ENCODE measurements at regions not wholly inside any gene's neighbourhood (a gene's known extent, or its start where the extent isn't known, plus 50 kb on each side); places are given as distances from the start of the nearest gene placed in this dataset.
"Not testable (repeated sequence)": the region's sequence is repeated elsewhere in the genome, so short reads cannot be mapped to it uniquely, and the experiment has no call there.

DNA sequence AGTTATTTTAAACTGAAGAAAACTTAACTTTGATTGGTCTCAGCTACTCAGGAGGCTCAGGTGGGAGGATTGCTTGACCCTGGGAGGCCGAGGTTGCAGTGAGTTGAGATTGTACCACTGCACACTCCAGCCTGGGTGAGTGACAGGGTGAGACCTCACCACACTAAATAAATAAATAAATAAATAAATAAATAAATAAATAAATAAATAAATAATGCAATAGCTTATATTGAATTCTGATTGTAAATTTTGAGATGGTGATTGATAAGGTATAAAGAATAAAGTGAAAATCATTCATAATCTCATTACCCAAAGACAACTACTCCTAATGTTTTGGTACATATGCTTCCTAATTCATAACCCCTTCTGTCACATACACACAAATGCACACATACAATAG, 58.1 kb downstream of the TUBA3C start:
- WGBS, result 66% methylated on average over 1 of the region's 1 CpG
- no peak for ATAC-seq
- intact Hi-C loops (cut with DNase I), result no loop called here

DNA sequence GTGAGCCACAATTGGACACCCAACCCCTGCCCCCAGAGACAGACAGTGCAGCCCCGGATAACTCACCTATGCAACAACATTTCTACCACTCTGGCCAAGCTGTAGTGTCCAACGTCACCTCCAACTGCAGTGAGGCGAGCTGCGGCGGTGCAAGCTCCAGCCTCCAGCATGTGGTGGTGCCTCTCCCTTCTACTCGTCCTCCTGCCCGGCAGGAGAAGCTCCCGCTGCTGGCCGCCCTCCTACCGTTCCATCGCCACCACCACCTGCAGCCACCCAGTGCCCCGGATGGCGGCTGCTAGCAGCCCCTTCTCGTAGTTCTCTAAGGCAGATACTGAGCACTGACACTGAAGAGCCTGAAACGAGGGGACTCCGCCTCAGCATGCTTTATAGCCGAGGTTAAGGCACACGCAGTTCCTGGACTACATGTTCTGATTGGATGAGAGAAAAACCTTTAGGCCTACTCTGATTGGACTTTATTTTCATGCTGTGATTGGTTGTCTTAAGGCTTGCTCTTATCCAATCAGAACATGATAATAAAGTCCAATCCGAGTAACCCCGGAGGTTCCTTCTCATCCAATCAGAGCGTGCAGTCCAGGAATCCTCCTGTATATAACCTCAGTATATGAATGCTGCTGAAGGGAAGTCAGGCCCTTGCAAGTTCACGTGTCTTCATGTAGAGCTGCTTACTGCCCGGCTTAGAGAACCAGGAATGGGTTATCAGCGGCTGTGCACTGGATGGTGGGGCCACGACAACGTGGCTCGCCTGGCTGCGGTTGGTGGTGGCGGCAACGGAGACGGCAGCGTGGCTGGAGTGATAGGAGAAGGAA, 63.5 kb downstream of the TUBA3C start:
- H3K27me3 ChIP-seq (ENCODE audit: control insufficient read depth, insufficient read depth), result no peaks in the 10 kb centered on the region
- H3K27ac ChIP-seq (ENCODE audit: low read length), result no peak overlapping the region
- no peak for ATAC-seq
- no peaks in the 10 kb centered on the region for H3K9me3 ChIP-seq (ENCODE audit: control insufficient read depth, low read length)
- peak in 1 of 3 donors; percentile 45 for DNase-seq
- no peaks in the 10 kb centered on the region for H3K4me1 ChIP-seq (ENCODE audit: control insufficient read depth, insufficient read depth, low read length)
- H3K4me3 ChIP-seq (ENCODE audit: low read length), result no peak overlapping the region
- intact Hi-C loops (cut with DNase I), result no loop called here
- WGBS, result 89% methylated on average over 32 of the region's 32 CpGs

More for the DNA sequence above, 58.1 kb downstream of the TUBA3C start:
- H3K27me3 ChIP-seq (ENCODE audit: control insufficient read depth, insufficient read depth), result no peaks in the 10 kb centered on the region
- H3K9me3 ChIP-seq (ENCODE audit: control insufficient read depth, low read length), result no peaks in the 10 kb centered on the region
- no peak overlapping the region for H3K27ac ChIP-seq (ENCODE audit: low read length)
- DNase-seq, result no peak
- H3K4me3 ChIP-seq (ENCODE audit: low read length), result no peak overlapping the region
- H3K4me1 ChIP-seq (ENCODE audit: control insufficient read depth, insufficient read depth, low read length), result no peaks in the 10 kb centered on the region

DNA sequence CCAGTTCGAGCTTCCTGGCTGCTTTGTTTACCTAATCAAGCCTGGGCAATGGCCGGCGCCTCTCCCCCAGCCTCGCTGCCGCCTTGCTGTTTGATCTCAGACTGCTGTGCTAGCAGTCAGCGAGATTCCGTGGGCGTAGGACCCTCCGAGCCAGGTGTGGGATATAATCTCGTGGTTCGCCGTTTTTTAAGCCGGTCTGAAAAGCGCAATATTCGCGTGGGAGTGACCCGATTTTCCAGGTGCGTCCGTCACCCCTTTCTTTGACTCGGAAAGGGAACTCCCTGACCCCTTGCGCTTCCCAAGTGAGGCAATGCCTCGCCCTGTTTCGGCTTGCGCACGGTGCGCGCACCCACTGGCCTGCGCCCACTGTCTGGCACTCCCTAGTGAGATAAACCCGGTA, 72.4 kb downstream of the TUBA3C start:
- H3K4me3 ChIP-seq (ENCODE audit: low read length); H3K4me1 ChIP-seq (ENCODE audit: control insufficient read depth, insufficient read depth, low read length); H3K9me3 ChIP-seq (ENCODE audit: control insufficient read depth, low read length); H3K27me3 ChIP-seq (ENCODE audit: control insufficient read depth, insufficient read depth); H3K27ac ChIP-seq (ENCODE audit: low read length); ATAC-seq; DNase-seq; intact Hi-C loops (cut with DNase I): not testable (repeated sequence)
- 55% methylated on average over 29 of the region's 29 CpGs for WGBS

DNA sequence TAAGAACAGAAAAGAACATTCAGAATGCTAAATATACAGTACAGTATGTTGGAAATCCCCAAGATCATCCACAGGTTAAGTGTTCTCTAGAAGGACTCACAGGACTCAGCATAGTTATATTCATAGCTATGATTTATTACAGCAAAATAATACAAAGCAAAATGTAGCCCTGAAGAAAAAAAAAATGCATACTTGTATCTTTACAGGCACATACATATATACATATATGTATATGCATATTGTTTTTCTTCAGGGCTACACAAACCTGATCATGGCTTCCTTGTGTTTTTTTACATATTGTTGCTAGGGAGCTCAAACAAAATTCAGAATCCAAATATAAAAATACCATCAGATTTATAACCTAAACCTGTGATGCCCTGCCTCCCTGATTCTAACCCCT, 78.5 kb downstream of the TUBA3C start:
- no peak for ATAC-seq
- no peak overlapping the region for H3K4me3 ChIP-seq (ENCODE audit: low read length)
- H3K27ac ChIP-seq (ENCODE audit: low read length), result no peak overlapping the region
- no peak for DNase-seq
- H3K27me3 ChIP-seq (ENCODE audit: control insufficient read depth, insufficient read depth), result no peaks in the 10 kb centered on the region
- H3K9me3 ChIP-seq (ENCODE audit: control insufficient read depth, low read length), result no peaks in the 10 kb centered on the region
- intact Hi-C loops (cut with DNase I), result no loop called here
- no peaks in the 10 kb centered on the region for H3K4me1 ChIP-seq (ENCODE audit: control insufficient read depth, insufficient read depth, low read length)

DNA sequence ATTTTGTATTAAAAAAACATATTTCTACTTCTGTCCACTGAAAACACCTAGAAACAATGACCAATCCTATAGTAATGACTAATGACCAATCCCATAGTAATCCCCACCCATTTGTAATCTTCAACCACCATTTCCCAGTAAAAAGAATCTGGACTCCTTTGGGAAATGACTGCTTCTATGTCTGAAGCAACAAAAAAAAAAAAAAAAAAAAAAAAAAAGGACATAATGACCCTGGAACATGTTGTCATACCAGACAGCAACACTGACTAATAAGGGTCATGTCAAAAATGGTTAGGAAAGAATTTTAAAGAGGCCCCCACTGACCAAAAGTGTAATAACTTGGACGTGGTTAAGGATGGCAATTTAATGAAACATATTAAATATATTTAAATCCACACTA, 88.3 kb downstream of the TUBA3C start:
- intact Hi-C loops (cut with DNase I), result no loop called here
- no peak overlapping the region for H3K4me3 ChIP-seq (ENCODE audit: low read length)
- WGBS, result 39% methylated on average over 1 of the region's 1 CpG
- no peaks in the 10 kb centered on the region for H3K27me3 ChIP-seq (ENCODE audit: control insufficient read depth, insufficient read depth)
- H3K9me3 ChIP-seq (ENCODE audit: control insufficient read depth, low read length), result no peaks in the 10 kb centered on the region
- DNase-seq, result no peak
- H3K27ac ChIP-seq (ENCODE audit: low read length), result no peak overlapping the region
- H3K4me1 ChIP-seq (ENCODE audit: control insufficient read depth, insufficient read depth, low read length), result no peaks in the 10 kb centered on the region
- no peak for ATAC-seq

DNA sequence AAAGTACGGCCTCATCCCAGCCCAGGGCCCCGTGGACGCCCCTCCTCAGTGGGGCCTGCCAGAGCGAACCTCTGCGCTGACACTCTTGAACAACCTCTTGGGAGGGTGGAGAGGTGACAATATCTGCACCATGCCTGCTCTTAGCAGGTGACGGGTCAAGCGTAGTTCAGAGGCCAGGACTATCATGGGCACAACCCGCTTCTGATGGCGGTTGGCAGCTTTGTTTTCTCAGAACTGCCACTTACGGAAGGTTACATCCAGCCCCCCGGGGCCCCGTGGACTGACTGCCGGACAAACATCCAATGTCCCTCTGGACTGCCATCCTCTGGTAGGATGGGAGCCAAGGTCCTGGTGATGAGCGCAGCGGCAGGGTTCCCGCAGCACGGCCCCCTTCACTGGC, 91.1 kb downstream of the TUBA3C start:
- H3K9me3 ChIP-seq (ENCODE audit: control insufficient read depth, low read length), result no peaks in the 10 kb centered on the region
- no peak overlapping the region for H3K4me3 ChIP-seq (ENCODE audit: low read length)
- DNase-seq (no peak), ATAC-seq (no peak)
- no peak overlapping the region for H3K27ac ChIP-seq (ENCODE audit: low read length)
- intact Hi-C loops (cut with DNase I), result no loop called here
- WGBS, result 94% methylated on average over 17 of the region's 17 CpGs
- no peaks in the 10 kb centered on the region for H3K4me1 ChIP-seq (ENCODE audit: control insufficient read depth, insufficient read depth, low read length)
- H3K27me3 ChIP-seq (ENCODE audit: control insufficient read depth, insufficient read depth), result no peaks in the 10 kb centered on the region

DNA sequence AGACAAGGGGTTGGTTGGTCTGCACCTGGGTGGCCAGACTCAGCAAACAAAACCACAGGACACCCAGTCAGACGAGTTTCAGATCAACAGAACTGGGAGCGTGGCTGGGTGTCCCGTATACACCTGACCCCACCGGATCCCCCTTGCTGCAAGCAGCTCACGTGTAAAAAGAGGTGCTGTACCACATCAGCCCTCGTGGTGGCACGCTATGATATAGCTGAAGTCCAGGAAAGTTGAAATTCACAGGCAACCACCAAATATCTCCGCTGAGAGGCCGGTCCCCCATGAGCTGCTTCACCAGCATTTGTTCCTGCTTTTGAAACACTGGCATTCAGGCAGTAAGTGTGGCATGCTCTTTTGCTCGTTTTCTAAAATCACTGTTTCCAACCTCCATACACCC, 92.3 kb downstream of the TUBA3C start:
- no peak overlapping the region for H3K4me3 ChIP-seq (ENCODE audit: low read length)
- no peaks in the 10 kb centered on the region for H3K4me1 ChIP-seq (ENCODE audit: control insufficient read depth, insufficient read depth, low read length)
- intact Hi-C loops (cut with DNase I), result loop anchor here in 1 of 4 donors (10.0 kb wide), 1 partner anchor 65 kb away; no protein-coding TSS in a partner anchor
- H3K9me3 ChIP-seq (ENCODE audit: control insufficient read depth, low read length), result no peaks in the 10 kb centered on the region
- no peaks in the 10 kb centered on the region for H3K27me3 ChIP-seq (ENCODE audit: control insufficient read depth, insufficient read depth)
- no peak for ATAC-seq
- 58% methylated on average over 10 of the region's 10 CpGs for WGBS
- no peak for DNase-seq
- H3K27ac ChIP-seq (ENCODE audit: low read length), result no peak overlapping the region

DNA sequence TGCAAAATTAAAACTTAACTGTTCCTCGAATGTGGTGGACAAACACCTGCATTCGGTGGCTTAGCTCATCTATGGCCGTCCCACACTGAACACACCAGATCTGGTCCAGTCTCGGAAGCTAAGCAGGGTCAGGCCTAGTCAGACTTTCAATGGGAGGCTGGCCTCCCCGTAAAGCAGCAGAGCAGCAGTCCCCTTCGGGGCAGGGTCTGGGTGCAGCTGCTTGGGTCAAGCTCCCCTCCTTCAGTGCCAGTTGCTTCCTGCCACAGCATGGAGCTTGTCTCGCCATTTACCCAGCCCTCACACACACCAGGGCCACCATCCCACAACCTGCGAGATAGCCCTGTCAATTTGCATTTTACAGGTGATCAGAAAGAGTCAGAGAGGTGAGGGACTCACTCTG, 93.2 kb downstream of the TUBA3C start:
- no peaks in the 10 kb centered on the region for H3K9me3 ChIP-seq (ENCODE audit: control insufficient read depth, low read length)
- intact Hi-C loops (cut with DNase I), result loop anchor here in 1 of 4 donors (10.0 kb wide), 1 partner anchor 64 kb away; no protein-coding TSS in a partner anchor
- 70% methylated on average over 8 of the region's 8 CpGs for WGBS
- no peak overlapping the region for H3K27ac ChIP-seq (ENCODE audit: low read length)
- H3K27me3 ChIP-seq (ENCODE audit: control insufficient read depth, insufficient read depth), result no peaks in the 10 kb centered on the region
- H3K4me3 ChIP-seq (ENCODE audit: low read length), result no peak overlapping the region
- H3K4me1 ChIP-seq (ENCODE audit: control insufficient read depth, insufficient read depth, low read length), result no peaks in the 10 kb centered on the region
- DNase-seq, result no peak
- no peak for ATAC-seq

DNA sequence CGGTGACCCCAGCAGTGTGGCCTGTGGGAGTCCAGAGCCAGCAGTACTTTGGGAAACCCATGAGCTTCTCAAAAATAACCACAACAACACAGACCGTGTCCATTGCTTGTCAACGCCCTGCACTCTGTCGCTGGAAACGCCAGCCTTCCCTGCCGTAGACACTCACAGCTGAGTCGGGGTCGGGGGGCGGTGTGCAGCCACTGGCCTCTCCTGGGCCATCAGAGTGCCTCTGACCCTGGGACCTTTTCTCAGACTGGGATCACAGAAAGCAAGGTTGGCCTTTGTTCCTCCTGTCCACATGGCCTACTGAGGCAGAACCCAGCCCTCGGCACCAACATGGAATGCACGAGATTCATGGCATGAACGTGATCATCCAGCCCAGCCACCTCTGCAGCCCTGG, 95.7 kb downstream of the TUBA3C start:
- no peak for ATAC-seq
- Histone ChIP-seq H3K4me3 (ENCODE audit: low read length) (no peak overlapping the region), H3K27me3 (ENCODE audit: control insufficient read depth, insufficient read depth) (no peaks in the 10 kb centered on the region), H3K9me3 (ENCODE audit: control insufficient read depth, low read length) (no peaks in the 10 kb centered on the region), H3K27ac (ENCODE audit: low read length) (no peak overlapping the region), H3K4me1 (ENCODE audit: control insufficient read depth, insufficient read depth, low read length) (no peaks in the 10 kb centered on the region)
- DNase-seq, result no peak
- intact Hi-C loops (cut with DNase I), result loop anchor here in 1 of 4 donors (10.0 kb wide), 1 partner anchor 61 kb away; no protein-coding TSS in a partner anchor
- 92% methylated on average over 12 of the region's 12 CpGs for WGBS

DNA sequence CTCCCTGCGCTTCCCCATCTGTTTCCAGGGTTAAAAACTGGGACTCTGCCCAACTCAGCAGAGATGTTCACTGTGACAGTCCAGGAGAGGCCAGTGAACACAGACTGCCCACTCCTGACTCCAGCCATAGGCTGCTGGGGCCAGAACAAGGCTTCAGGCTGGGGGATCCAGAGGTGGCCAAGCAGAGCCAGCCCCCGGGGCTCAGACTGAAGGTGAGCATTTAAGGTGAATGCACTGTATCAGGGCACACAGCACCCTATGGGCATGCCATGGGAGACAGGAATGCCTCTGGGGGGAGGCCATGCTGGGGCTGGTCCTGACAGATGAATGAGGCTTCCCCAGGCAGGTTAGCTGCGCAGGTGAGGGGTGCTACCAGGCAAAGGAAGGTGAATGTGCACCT, 96.4 kb downstream of the TUBA3C start:
- Histone ChIP-seq H3K4me3 (ENCODE audit: low read length) (no peak overlapping the region), H3K9me3 (ENCODE audit: control insufficient read depth, low read length) (no peaks in the 10 kb centered on the region), H3K27ac (ENCODE audit: low read length) (no peak overlapping the region), H3K27me3 (ENCODE audit: control insufficient read depth, insufficient read depth) (no peaks in the 10 kb centered on the region), H3K4me1 (ENCODE audit: control insufficient read depth, insufficient read depth, low read length) (no peaks in the 10 kb centered on the region)
- no peak for ATAC-seq
- intact Hi-C loops (cut with DNase I), result loop anchor here in 1 of 4 donors (10.0 kb wide), 1 partner anchor 60 kb away; no protein-coding TSS in a partner anchor
- WGBS, result 49% methylated on average over 3 of the region's 3 CpGs
- no peak for DNase-seq

DNA sequence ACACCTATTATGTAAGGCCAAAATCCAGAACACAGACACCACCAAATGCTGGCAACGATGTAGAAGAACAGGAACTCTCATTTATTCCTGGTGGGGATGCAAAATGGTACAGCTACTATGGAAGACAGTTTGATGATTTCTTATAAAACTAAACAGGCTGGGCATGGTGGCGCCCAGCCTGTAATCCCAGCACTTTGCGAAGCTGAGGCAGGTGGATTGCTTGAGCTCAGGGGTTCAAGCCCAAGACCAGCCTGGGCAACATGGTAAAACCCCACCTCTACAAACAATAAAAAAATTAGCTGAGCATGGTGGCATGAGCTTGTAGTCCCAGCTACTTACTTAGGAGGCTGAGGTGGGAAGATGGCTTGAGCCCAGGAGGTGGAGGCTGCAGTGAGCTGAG, 98.3 kb downstream of the TUBA3C start:
- Histone ChIP-seq H3K4me3 (ENCODE audit: low read length) (no peak overlapping the region), H3K9me3 (ENCODE audit: control insufficient read depth, low read length) (no peaks in the 10 kb centered on the region), H3K27me3 (ENCODE audit: control insufficient read depth, insufficient read depth) (no peaks in the 10 kb centered on the region), H3K27ac (ENCODE audit: low read length) (no peak overlapping the region), H3K4me1 (ENCODE audit: control insufficient read depth, insufficient read depth, low read length) (no peaks in the 10 kb centered on the region)
- ATAC-seq (no peak), DNase-seq (no peak)
- WGBS, result 71% methylated on average over 3 of the region's 3 CpGs
- intact Hi-C loops (cut with DNase I), result loop anchor here in 1 of 4 donors (10.0 kb wide), 1 partner anchor 59 kb away; no protein-coding TSS in a partner anchor
